ENCODE measurements at regions not wholly inside any gene's neighbourhood (a gene's known extent, or its start where the extent isn't known, plus 50 kb on each side); places are given as distances from the start of the nearest gene placed in this dataset.

GRCh38 chr13:39954476-39954875 is 299.0 kb downstream of the COG6 start:
- TF ChIP-seq POLR2A (IDR thresholded peaks at IDR 0.05): no peak
- no peak for TF ChIP-seq CTCF (IDR thresholded peaks at IDR 0.05)
